Esophagus muscularis mucosa (tissue), 4 donors: ENCODE measurements at regions not wholly inside any gene's neighbourhood (a gene's known extent, or its start where the extent isn't known, plus 50 kb on each side); places are given as distances from the start of the nearest gene placed in this dataset.

Experiments
- DNase-seq: peaks from one replicate; pipeline ENCODE4 v3.0.0-alpha.2; 2017; ENCODE audit errors: extremely low spot score
- H3K27ac ChIP-seq, 4 donors: fragments of 200-600 bp; sonication (generic); replicated peaks in 1 of 4; 1 replicate in 3 of 4; 2 replicates in 1 of 4; pipeline ENCODE4 v1.5.1; 2016 to 2019; ENCODE audit warnings: mild to moderate bottlenecking in 1 of 4
- H3K27me3 ChIP-seq, 4 donors: fragments of 200-600 bp; sonication (generic); one replicate each; pipeline versions ENCODE4 v1.5.1 to v1.6.0; 2016 to 2019
- H3K36me3 ChIP-seq, 4 donors: fragments of 200-600 bp; sonication (generic); one replicate each; pipeline ENCODE4 v1.5.1; 2016 to 2019
- H3K4me1 ChIP-seq, 4 donors: fragments of 200-600 bp; sonication (generic); one replicate each; pipeline ENCODE4 v1.5.1; 2016 to 2019
- H3K4me3 ChIP-seq, 4 donors: fragments of 200-600 bp; sonication (generic); 1 replicate in 2 of 4; 2 replicates in 2 of 4; pipeline ENCODE4 v1.5.1; 2016 to 2019; ENCODE audit warnings: mild to moderate bottlenecking in 4 of 4, moderate library complexity in 1 of 4
- H3K9me3 ChIP-seq, 4 donors: fragments of 200-600 bp; sonication (generic); 1 replicate in 3 of 4; 2 replicates in 1 of 4; pipeline ENCODE4 v1.5.1; 2016 to 2019
- EP300 ChIP-seq: sonication (generic); formaldehyde crosslinking; IDR thresholded peaks from one replicate; pipeline ENCODE4 v1.6.1; 2017; ENCODE audit warnings: antibody characterized with exemption
- POLR2A ChIP-seq: fragments of 450-650 bp; IDR thresholded peaks from one replicate; pipeline ENCODE4 v1.6.1; 2017; ENCODE audit warnings: antibody characterized with exemption, moderate library complexity, mild to moderate bottlenecking, low read depth
- POLR2AphosphoS5 ChIP-seq, 2 donors: sonication (generic); formaldehyde crosslinking; IDR thresholded peaks; one replicate each; pipeline ENCODE4 v1.6.1; 2017; ENCODE audit warnings: antibody characterized with exemption in 2 of 2
- WGBS: methylation state at CpG from one replicate; pipeline ENCODE4 v1.1.5; 2018; 5-methylcytosine and 5-hydroxymethylcytosine counted together
- intact Hi-C: fragments of 100-400 bp; cut with DNase I; formaldehyde crosslinking; loops from one replicate; pipeline ENCODE4 v1.15.1; 2023
- TF ChIP-seq, protein P1 (sequence below), 3 experiments: fragments of 200-600 bp in 2 of 3; fragments of 450-650 bp in 1 of 3; sonication (generic) in 2 of 3; IDR thresholded peaks; one replicate each; pipeline ENCODE4 v1.5.1; 2017 to 2019; ENCODE audit warnings: antibody characterized with exemption in 3 of 3, mild to moderate bottlenecking in 2 of 3, moderate library complexity in 1 of 3

DNA sequence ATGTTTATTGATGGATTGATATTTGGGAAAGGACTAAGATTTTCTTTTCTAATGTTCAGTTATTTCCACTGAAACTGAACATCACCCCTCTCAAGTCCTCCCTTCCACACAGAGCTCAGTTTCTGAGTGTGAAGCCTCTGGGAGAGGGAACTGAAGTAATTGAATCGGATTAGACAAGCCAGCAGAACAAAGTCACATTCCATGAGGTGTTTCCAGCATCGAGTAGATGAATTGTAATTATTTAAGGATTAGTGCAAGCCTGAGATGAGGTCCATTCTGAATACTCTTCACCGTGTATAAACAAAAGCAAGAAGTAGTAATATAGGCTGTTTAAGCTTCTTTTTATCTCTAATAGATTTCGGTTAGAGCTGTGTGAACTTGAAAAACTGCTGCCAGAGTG lies 2060.5 kb downstream of the MAT2B start:
- intact Hi-C loops: no loop called here
- Histone ChIP-seq H3K4me3 (no peak overlapping the region), H3K27me3 (no peaks in the 10 kb centered on the region), H3K4me1 (peaks cover 0 to 1% (median 0%) of the 10 kb centered on the region in 4 donors), H3K27ac (no peak overlapping the region), H3K9me3 (no peaks in the 10 kb centered on the region), H3K36me3 (no peaks in the 10 kb centered on the region)
- 37% methylated on average over 4 of the region's 4 CpGs for WGBS
- DNase-seq: no peak
- TF ChIP-seq, protein P1, sequence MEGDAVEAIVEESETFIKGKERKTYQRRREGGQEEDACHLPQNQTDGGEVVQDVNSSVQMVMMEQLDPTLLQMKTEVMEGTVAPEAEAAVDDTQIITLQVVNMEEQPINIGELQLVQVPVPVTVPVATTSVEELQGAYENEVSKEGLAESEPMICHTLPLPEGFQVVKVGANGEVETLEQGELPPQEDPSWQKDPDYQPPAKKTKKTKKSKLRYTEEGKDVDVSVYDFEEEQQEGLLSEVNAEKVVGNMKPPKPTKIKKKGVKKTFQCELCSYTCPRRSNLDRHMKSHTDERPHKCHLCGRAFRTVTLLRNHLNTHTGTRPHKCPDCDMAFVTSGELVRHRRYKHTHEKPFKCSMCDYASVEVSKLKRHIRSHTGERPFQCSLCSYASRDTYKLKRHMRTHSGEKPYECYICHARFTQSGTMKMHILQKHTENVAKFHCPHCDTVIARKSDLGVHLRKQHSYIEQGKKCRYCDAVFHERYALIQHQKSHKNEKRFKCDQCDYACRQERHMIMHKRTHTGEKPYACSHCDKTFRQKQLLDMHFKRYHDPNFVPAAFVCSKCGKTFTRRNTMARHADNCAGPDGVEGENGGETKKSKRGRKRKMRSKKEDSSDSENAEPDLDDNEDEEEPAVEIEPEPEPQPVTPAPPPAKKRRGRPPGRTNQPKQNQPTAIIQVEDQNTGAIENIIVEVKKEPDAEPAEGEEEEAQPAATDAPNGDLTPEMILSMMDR (IDR thresholded peaks at IDR 0.05): no peak
- TF ChIP-seq POLR2AphosphoS5 (IDR thresholded peaks at IDR 0.05): no peak
- TF ChIP-seq EP300: no peak
- TF ChIP-seq POLR2A: no peak

DNA sequence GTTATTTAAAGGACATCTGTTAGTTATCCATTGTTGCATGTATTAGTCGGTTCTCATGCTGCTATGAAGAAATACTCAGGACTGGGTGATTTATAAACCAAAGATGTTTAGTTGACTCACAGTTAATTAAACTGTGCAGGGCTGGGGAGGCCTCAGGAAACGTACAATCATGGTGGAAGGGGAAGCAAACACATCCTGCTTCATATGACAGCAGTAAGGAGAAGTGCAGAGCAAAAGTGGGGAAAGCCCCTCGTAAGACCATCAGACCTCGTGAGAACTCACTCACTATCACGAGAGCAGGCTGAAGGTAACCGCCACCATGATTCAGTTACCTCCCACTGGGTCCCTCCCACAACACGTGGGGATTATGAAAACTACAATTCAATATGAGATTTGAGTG lies 2064.1 kb downstream of the MAT2B start:
- H3K36me3 ChIP-seq: no peaks in the 10 kb centered on the region
- no peak overlapping the region for H3K27ac ChIP-seq
- WGBS: 71% methylated on average over 7 of the region's 7 CpGs
- H3K9me3 ChIP-seq: peaks cover 0 to 5% (median 0%) of the 10 kb centered on the region in 4 donors
- no peak for DNase-seq
- TF ChIP-seq, protein P1 (IDR thresholded peaks at IDR 0.05): no peak
- H3K4me3 ChIP-seq: no peak overlapping the region
- intact Hi-C loops: no loop called here
- no peaks in the 10 kb centered on the region for H3K4me1 ChIP-seq
- H3K27me3 ChIP-seq: no peaks in the 10 kb centered on the region

DNA sequence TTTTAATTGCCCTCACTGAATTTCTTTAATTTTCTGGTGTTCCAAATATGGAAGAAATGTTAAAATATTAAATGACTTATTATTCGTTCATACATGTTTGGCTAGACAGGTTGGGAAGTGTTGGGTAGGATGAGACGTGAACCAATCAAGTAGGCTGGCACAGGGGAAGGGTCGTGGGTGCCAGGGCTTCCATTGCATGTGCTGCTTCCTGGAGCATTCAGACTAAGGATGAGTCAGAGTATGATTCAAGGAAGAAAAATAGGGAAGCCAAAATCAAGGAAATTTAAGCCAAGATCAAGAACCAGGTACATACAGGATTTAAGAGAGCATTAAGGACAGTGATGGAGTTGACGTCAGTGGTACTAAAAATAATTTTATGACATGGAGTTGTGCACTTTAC lies 2068.0 kb downstream of the MAT2B start:
- TF ChIP-seq POLR2AphosphoS5 (IDR thresholded peaks at IDR 0.05): no peak
- no peak for TF ChIP-seq POLR2A
- no peak for TF ChIP-seq EP300
- TF ChIP-seq, protein P1 (IDR thresholded peaks at IDR 0.05): no peak
- 63% methylated on average over 4 of the region's 4 CpGs for WGBS
- DNase-seq: no peak
- intact Hi-C loops: no loop called here
- no peaks in the 10 kb centered on the region for H3K27me3 ChIP-seq
- H3K9me3 ChIP-seq: peaks cover 0 to 5% (median 0%) of the 10 kb centered on the region in 4 donors
- no peaks in the 10 kb centered on the region for H3K36me3 ChIP-seq
- no peaks in the 10 kb centered on the region for H3K4me1 ChIP-seq
- no peak overlapping the region for H3K4me3 ChIP-seq
- H3K27ac ChIP-seq: no peak overlapping the region

DNA sequence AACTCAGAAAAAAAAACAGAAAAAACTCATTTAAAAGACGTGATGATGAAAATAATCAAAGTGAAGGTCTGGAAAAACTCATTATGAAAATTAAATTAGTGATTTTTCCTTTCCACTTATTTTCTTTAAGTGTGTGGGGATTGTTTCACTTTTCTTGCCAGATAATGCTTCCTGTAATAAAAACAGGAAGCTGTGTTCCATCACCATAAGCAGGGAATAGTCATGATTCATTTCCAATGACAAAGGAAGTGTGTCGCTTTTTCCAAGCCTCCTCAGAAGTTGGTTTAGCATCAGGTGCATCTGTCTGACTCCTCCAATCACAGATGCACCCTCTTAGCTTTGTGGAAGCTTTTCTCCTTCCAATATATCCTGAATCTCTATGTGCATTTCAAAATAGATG lies 2068.7 kb downstream of the MAT2B start:
- WGBS: 47% methylated on average over 2 of the region's 2 CpGs
- intact Hi-C loops: no loop called here
- no peak for DNase-seq
- Histone ChIP-seq H3K27ac (no peak overlapping the region), H3K4me3 (no peak overlapping the region), H3K9me3 (peaks cover 0 to 5% (median 0%) of the 10 kb centered on the region in 4 donors), H3K27me3 (no peaks in the 10 kb centered on the region), H3K36me3 (no peaks in the 10 kb centered on the region), H3K4me1 (no peaks in the 10 kb centered on the region)
- no peak for TF ChIP-seq POLR2AphosphoS5 (IDR thresholded peaks at IDR 0.05)
- no peak for TF ChIP-seq EP300

DNA sequence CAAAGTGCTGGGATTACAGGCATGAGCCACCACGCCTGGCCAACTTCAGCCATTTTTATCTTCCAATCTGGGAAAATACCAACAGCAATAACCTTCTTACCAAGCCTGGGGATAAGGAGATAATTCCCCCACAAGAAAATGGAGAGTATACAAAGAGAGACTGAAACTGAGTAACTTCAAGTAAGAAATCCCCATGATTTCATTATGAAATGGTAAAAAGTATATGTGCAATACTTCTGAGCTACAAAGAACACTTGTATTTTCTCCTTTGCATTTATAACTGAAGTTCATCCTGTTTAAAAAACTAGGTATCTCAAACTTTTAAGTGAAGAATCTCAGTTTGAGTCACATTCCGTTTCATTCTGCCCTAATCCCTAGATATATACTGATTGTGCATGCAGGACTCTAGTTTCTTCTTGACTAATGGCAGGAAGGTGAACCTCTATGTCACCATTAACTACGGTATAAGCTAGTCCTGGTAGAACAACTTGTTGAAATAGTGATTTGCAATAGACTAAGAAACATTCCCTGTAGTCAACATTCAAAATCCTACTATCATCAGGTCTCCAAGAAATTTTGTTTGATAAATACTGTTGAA lies 2071.4 kb downstream of the MAT2B start:
- TF ChIP-seq EP300 (no peak), POLR2A (no peak), POLR2AphosphoS5 (IDR thresholded peaks at IDR 0.05) (no peak)
- TF ChIP-seq, protein P1 (IDR thresholded peaks at IDR 0.05): no peak
- H3K27ac ChIP-seq: no peak overlapping the region
- 62% methylated on average over 3 of the region's 3 CpGs for WGBS
- no peaks in the 10 kb centered on the region for H3K36me3 ChIP-seq
- no peak for DNase-seq
- H3K4me3 ChIP-seq: no peak overlapping the region
- H3K27me3 ChIP-seq: no peaks in the 10 kb centered on the region
- intact Hi-C loops: no loop called here
- peaks cover 0 to 2% (median 0%) of the 10 kb centered on the region in 4 donors for H3K9me3 ChIP-seq
- no peaks in the 10 kb centered on the region for H3K4me1 ChIP-seq
